Stimulated activated CD8-positive, alpha-beta memory T cell treated with anti-CD3 and anti-CD28 coated beads, Interleukin-4, amount 100 ng/mL, for 1 hour (primary cell): ENCODE measurements at regions not wholly inside any gene's neighbourhood (a gene's known extent, or its start where the extent isn't known, plus 50 kb on each side); places are given as distances from the start of the nearest gene placed in this dataset.
"Not testable (repeated sequence)": the region's sequence is repeated elsewhere in the genome, so short reads cannot be mapped to it uniquely, and the experiment has no call there.

Source experiments
- DNase-seq, 2 donors: peaks; one replicate each; pipeline ENCODE4 v3.0.0-alpha.2; 2020; ENCODE audit warnings: low read depth in 2 of 2, low spot score in 1 of 2

GRCh38 chr16:46519063-46519462, 102.1 kb downstream of the SHCBP1 start:
- no peak for DNase-seq

GRCh38 chr16:46496701-46497100, 124.5 kb downstream of the SHCBP1 start:
- no peak for DNase-seq

GRCh38 chr16:46482895-46483294, 138.3 kb downstream of the SHCBP1 start:
- no peak for DNase-seq

- DNase-seq: no peak
Measured at GRCh38 chr16:46466239-46466638, 154.9 kb downstream of the SHCBP1 start.

GRCh38 chr16:46454801-46455200, 166.4 kb downstream of the SHCBP1 start:
- DNase-seq: not testable (repeated sequence)

- no peak for DNase-seq
Measured at GRCh38 chr16:46428108-46429061, 192.8 kb downstream of the SHCBP1 start.

GRCh38 chr16:46427340-46428107, 193.7 kb downstream of the SHCBP1 start:
- no peak for DNase-seq

GRCh38 chr16:46426336-46426735, 194.8 kb downstream of the SHCBP1 start:
- DNase-seq: no peak

GRCh38 chr16:46404028-46404427, 217.2 kb downstream of the SHCBP1 start:
- DNase-seq: no peak

- DNase-seq: peak in 1 of 2 donors; percentile 47
Measured at GRCh38 chr16:46398559-46398958, 222.6 kb downstream of the SHCBP1 start.

- not testable (repeated sequence) for DNase-seq
Measured at GRCh38 chr16:46396883-46397270, 224.3 kb downstream of the SHCBP1 start.

- DNase-seq: not testable (repeated sequence)
Measured at GRCh38 chr16:46396131-46396882, 224.9 kb downstream of the SHCBP1 start.

- not testable (repeated sequence) for DNase-seq
Measured at GRCh38 chr16:46395391-46395921, 225.7 kb downstream of the SHCBP1 start.

GRCh38 chr16:46394963-46395362, 226.2 kb downstream of the SHCBP1 start:
- not testable (repeated sequence) for DNase-seq

GRCh38 chr16:46394149-46394548, 227.0 kb downstream of the SHCBP1 start:
- DNase-seq: peak in 1 of 2 donors; percentile 24

- DNase-seq: not testable (repeated sequence)
Measured at GRCh38 chr16:46392930-46393722, 228.1 kb downstream of the SHCBP1 start.

- DNase-seq: peak in 1 of 2 donors; percentile 66
Measured at GRCh38 chr16:46390660-46391462, 230.3 kb downstream of the SHCBP1 start.

- DNase-seq: peak; percentile 63 to 98
Measured at GRCh38 chr16:46389561-46390041, 231.6 kb downstream of the SHCBP1 start.

GRCh38 chr16:46388939-46389491, 232.2 kb downstream of the SHCBP1 start:
- DNase-seq: not testable (repeated sequence)
